CD4-positive, alpha-beta T cell treated with Interleukin-17A for 1 hour (primary cell): ENCODE measurements at regions not wholly inside any gene's neighbourhood (a gene's known extent, or its start where the extent isn't known, plus 50 kb on each side); places are given as distances from the start of the nearest gene placed in this dataset.
"Not testable (repeated sequence)": the region's sequence is repeated elsewhere in the genome, so short reads cannot be mapped to it uniquely, and the experiment has no call there.

Experiments used
- DNase-seq: peaks from one replicate; pipeline ENCODE4 v3.0.0-alpha.2; 2020

- DNase-seq = peak; percentile 47
Observed at GRCh38 chr2:87498169-87498853, 249.6 kb upstream of the PLGLB2 start.

- DNase-seq = not testable (repeated sequence)
Observed at GRCh38 chr2:87498854-87499238, 249.0 kb upstream of the PLGLB2 start.

- DNase-seq = peak; percentile 79
Observed at GRCh38 chr2:87499860-87500259, 248.0 kb upstream of the PLGLB2 start.

GRCh38 chr2:87500421-87500820 is 247.5 kb upstream of the PLGLB2 start:
- peak; percentile 54 for DNase-seq

GRCh38 chr2:87500951-87501350 is 246.9 kb upstream of the PLGLB2 start:
- peak; percentile 55 for DNase-seq

- not testable (repeated sequence) for DNase-seq
Observed at GRCh38 chr2:87502948-87503347, 244.9 kb upstream of the PLGLB2 start.

GRCh38 chr2:87505239-87505638 is 242.6 kb upstream of the PLGLB2 start:
- not testable (repeated sequence) for DNase-seq

- not testable (repeated sequence) for DNase-seq
Observed at GRCh38 chr2:87505909-87506308, 242.0 kb upstream of the PLGLB2 start.

GRCh38 chr2:87507378-87508348 is 240.2 kb upstream of the PLGLB2 start:
- peak; percentile 87 for DNase-seq

GRCh38 chr2:87511195-87511778 is 236.6 kb upstream of the PLGLB2 start:
- DNase-seq = peak; percentile 58

- not testable (repeated sequence) for DNase-seq
Observed at GRCh38 chr2:87512864-87513530, 234.9 kb upstream of the PLGLB2 start.

- not testable (repeated sequence) for DNase-seq
Observed at GRCh38 chr2:87514034-87514433, 233.9 kb upstream of the PLGLB2 start.

- not testable (repeated sequence) for DNase-seq
Observed at GRCh38 chr2:87514515-87514914, 233.4 kb upstream of the PLGLB2 start.

GRCh38 chr2:87515226-87515625 is 232.7 kb upstream of the PLGLB2 start:
- DNase-seq = peak; percentile 60

GRCh38 chr2:87515875-87516274 is 232.0 kb upstream of the PLGLB2 start:
- not testable (repeated sequence) for DNase-seq

- not testable (repeated sequence) for DNase-seq
Observed at GRCh38 chr2:87516369-87516967, 231.4 kb upstream of the PLGLB2 start.

- DNase-seq = peak; percentile 55
Observed at GRCh38 chr2:87517438-87517837, 230.4 kb upstream of the PLGLB2 start.

GRCh38 chr2:87518066-87518465 is 229.8 kb upstream of the PLGLB2 start:
- not testable (repeated sequence) for DNase-seq

- DNase-seq = not testable (repeated sequence)
Observed at GRCh38 chr2:87518547-87518946, 229.3 kb upstream of the PLGLB2 start.

GRCh38 chr2:87519158-87520011 is 228.5 kb upstream of the PLGLB2 start:
- not testable (repeated sequence) for DNase-seq

- peak; percentile 73 for DNase-seq
Observed at GRCh38 chr2:87521057-87521456, 226.8 kb upstream of the PLGLB2 start.
